Loucy (cell line): ENCODE measurements at regions not wholly inside any gene's neighbourhood (a gene's known extent, or its start where the extent isn't known, plus 50 kb on each side); places are given as distances from the start of the nearest gene placed in this dataset.

ENCODE experiments used
- CTCF ChIP-seq: fragments of 200-600 bp; sonication (generic); conservative IDR thresholded peaks from 2 replicates; pipeline ENCODE4 v1.5.1; 2014; ENCODE audit warnings: mild to moderate bottlenecking, antibody characterized with exemption, low read length
- EZH2phosphoT487 ChIP-seq: fragments of 200-600 bp; IDR thresholded peaks from 2 replicates; pipeline ENCODE4 v1.6.1; 2018; ENCODE audit warnings: antibody characterized with exemption, mild to moderate bottlenecking, moderate library complexity, borderline replicate concordance

DNA sequence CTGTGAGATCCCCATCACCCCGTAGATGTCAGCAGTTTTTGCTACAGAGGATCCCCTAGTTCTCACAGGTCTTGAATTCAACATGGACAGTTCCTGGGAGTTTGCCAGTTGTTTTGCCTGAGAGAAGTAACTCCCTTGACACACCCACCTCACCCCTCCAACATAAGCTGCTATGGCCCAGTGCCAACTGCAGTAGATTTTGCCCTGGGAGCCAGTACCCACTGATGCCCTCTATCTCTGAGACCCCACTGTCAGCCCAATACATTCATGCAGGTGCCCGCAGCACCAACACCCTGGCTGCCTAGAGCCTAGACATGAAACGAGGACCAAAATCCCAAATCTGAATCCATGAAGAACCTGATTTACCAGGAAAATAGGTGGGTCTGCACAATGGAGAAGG is 583.9 kb upstream of the CTNND2 start:
- TF ChIP-seq CTCF (no peak), EZH2phosphoT487 (no peak)
